PC-9 (cell line): ENCODE measurements at regions not wholly inside any gene's neighbourhood (a gene's known extent, or its start where the extent isn't known, plus 50 kb on each side); places are given as distances from the start of the nearest gene placed in this dataset.

Experiments
- BruUV-seq: library from RNA; stranded (reverse); fragments of 400-500 nt; replicated peaks from 2 replicates; lab custom pipeline; 2021; lab: Mats Ljungman, UMichigan
- CTCF ChIA-PET: fragments of 300-600 bp; sonication (Branson Sonifier 250); formaldehyde crosslinking; loops from one replicate; lab custom pipeline; 2022; ENCODE audit warnings: antibody characterized with exemption; lab: Charles Lee
- POLR2A ChIA-PET: fragments of 300-600 bp; sonication (Branson Sonifier 250); formaldehyde crosslinking; loops from one replicate; lab custom pipeline; 2022; ENCODE audit warnings: antibody characterized with exemption; ENCODE audit not compliant: unreplicated experiment; lab: Charles Lee
- DNase-seq, 2 experiments: peaks; one replicate each; pipeline versions ENCODE4 v3.0.0 to v3.0.0-alpha.2; 2015 to 2022; ENCODE audit warnings: mixed read lengths in 1 of 2
- H2AFZ ChIP-seq: fragments of 200-600 bp; sonication (generic); 2 replicates; pipeline ENCODE4 v1.8.1; 2017; ENCODE audit warnings: antibody characterized with exemption
- H3F3A ChIP-seq: fragments of 200-600 bp; sonication (generic); 2 replicates; pipeline ENCODE4 v1.8.1; 2017; ENCODE audit warnings: antibody characterized with exemption, mild to moderate bottlenecking, low read depth; ENCODE audit not compliant: insufficient read depth
- H3K27ac ChIP-seq: fragments of 200-600 bp; sonication (generic); 2 replicates; pipeline ENCODE4 v1.6.1; 2016; ENCODE audit warnings: mixed run types
- H3K27me3 ChIP-seq: fragments of 200-600 bp; sonication (generic); 2 replicates; pipeline ENCODE4 v1.6.1; 2016; ENCODE audit warnings: low read depth, mixed run types; ENCODE audit not compliant: insufficient read depth
- H3K36me3 ChIP-seq: fragments of 200-600 bp; sonication (generic); 2 replicates; pipeline ENCODE4 v1.6.1; 2016; ENCODE audit warnings: low read depth, mixed run types
- H3K4me1 ChIP-seq: fragments of 200-600 bp; sonication (generic); replicated peaks from 2 replicates; pipeline ENCODE4 v1.6.1; 2016; ENCODE audit warnings: mixed run types; ENCODE audit not compliant: insufficient read depth
- H3K4me2 ChIP-seq: fragments of 200-600 bp; sonication (generic); 2 replicates; pipeline ENCODE4 v1.6.1; 2017; ENCODE audit warnings: mixed run types
- H3K4me3 ChIP-seq: fragments of 200-600 bp; sonication (generic); 2 replicates; pipeline ENCODE4 v1.6.1; 2016; ENCODE audit warnings: mixed run types
- H3K79me2 ChIP-seq: fragments of 200-600 bp; sonication (generic); 2 replicates; pipeline ENCODE4 v1.6.1; 2017; ENCODE audit warnings: low read depth, mixed run types
- H3K9me2 ChIP-seq: fragments of 200-600 bp; sonication (generic); 2 replicates; pipeline ENCODE4 v1.8.1; 2017; ENCODE audit warnings: mild to moderate bottlenecking; ENCODE audit not compliant: insufficient read depth
- H3K9me3 ChIP-seq: fragments of 200-600 bp; sonication (generic); 2 replicates; pipeline ENCODE4 v1.8.1; 2016; ENCODE audit warnings: low read depth; ENCODE audit not compliant: insufficient read depth
- H4K20me1 ChIP-seq: fragments of 200-600 bp; sonication (generic); 2 replicates; pipeline ENCODE4 v1.8.1; 2017; ENCODE audit not compliant: insufficient read depth
- EZH2 ChIP-seq: fragments of 200-600 bp; sonication (generic); IDR thresholded peaks from 2 replicates; pipeline ENCODE4 v1.8.0; 2017; ENCODE audit warnings: antibody characterized with exemption, low read depth
- intact Hi-C: fragments of 100-400 bp; cut with micrococcal nuclease; formaldehyde crosslinking; loops from one replicate; pipeline ENCODE4 v1.10.0; 2022; ENCODE audit not compliant: unreplicated experiment
- TF ChIP-seq, protein P1 (sequence below): fragments of 200-600 bp; sonication (generic); conservative IDR thresholded peaks from 2 replicates; pipeline ENCODE4 v1.6.1; 2017; ENCODE audit warnings: mixed run types, antibody characterized with exemption, mild to moderate bottlenecking, moderate library complexity

DNA sequence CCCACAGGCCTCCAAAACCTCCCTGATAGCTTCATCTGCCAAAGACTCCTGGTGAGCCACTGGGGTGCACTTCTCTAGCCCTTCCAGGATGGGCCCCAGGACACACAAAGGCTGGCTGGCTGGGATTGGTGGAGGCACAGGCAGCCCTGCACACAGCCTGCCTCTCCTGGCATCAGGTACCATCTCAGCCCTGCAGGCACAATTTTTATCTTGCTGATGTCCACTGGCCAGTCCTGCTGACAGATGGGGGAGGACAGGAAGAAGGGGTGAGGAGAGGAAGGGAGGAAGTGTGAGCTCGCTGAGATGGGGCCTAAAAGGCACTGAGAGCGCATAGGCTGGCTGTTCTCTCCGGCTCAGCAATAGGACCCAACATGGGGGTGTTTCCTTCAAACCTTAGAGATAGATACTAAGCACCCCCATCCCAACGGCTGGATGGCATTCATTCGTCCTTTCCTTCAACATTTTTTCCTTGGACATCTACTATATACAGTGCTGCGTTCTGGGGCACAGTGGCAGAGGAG lies 92.7 kb downstream of the PJA1 start:
- no peak for TF ChIP-seq EZH2
- TF ChIP-seq, protein P1, sequence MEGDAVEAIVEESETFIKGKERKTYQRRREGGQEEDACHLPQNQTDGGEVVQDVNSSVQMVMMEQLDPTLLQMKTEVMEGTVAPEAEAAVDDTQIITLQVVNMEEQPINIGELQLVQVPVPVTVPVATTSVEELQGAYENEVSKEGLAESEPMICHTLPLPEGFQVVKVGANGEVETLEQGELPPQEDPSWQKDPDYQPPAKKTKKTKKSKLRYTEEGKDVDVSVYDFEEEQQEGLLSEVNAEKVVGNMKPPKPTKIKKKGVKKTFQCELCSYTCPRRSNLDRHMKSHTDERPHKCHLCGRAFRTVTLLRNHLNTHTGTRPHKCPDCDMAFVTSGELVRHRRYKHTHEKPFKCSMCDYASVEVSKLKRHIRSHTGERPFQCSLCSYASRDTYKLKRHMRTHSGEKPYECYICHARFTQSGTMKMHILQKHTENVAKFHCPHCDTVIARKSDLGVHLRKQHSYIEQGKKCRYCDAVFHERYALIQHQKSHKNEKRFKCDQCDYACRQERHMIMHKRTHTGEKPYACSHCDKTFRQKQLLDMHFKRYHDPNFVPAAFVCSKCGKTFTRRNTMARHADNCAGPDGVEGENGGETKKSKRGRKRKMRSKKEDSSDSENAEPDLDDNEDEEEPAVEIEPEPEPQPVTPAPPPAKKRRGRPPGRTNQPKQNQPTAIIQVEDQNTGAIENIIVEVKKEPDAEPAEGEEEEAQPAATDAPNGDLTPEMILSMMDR: no peak
- BruUV-seq: no TSS peak
- CTCF ChIA-PET: no interaction called here

DNA sequence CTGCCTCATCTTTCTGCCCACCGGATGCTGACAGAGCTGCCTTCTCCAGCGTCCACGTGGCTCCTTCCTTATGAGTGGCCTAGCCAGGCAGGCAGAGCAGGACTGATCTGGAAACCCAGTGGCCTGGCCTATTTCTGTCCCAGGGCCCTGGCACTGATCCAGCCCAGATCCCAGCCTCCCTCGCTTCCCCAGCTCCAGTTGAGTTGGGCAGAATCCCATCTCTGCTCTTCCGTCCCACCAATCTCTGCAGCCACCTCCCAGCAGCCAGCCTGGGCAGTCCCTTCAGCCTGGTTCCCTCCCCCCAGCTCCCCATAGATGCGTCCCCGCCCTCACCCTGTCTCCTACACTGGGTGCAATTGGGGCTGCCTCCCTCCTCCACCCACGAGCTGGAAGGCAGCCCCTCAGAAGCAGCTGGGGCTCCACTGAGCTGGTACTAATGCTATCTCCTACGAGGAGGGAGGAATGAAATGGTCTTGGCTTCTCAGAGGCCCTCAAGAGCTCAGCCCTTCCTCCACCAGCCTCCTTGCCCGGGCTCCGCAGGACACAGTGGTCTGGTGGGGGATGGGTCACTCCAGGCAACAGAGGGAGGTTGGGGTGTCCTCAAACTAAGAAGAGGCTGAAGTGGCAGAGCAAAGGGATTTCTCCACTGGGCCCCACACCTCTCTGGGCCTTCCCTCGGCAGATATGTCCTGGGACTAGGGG lies 94.2 kb downstream of the PJA1 start:
- Histone ChIP-seq H3K4me3 (no peak overlapping the region), H3K9me2 (no peaks in the 10 kb centered on the region), H3K4me1 (no peaks in the 10 kb centered on the region), H3K27me3 (no peaks in the 10 kb centered on the region), H3K4me2 (no peak overlapping the region), H3K9me3 (no peaks in the 10 kb centered on the region), H3K27ac (no peak overlapping the region), H3K79me2 (no peaks in the 10 kb centered on the region), H4K20me1 (no peaks in the 10 kb centered on the region), H2AFZ (no peak overlapping the region), H3K36me3 (no peaks in the 10 kb centered on the region), H3F3A (no peaks in the 10 kb centered on the region)
- no peak for DNase-seq
- TF ChIP-seq, protein P1: no peak
- no peak for TF ChIP-seq EZH2
- no TSS peak for BruUV-seq
- ChIA-PET CTCF (no interaction called here), POLR2A (interaction anchor here (0.7 kb wide), 1 partner anchor 83 kb away, joined by 4 read pairs; no protein-coding TSS in a partner anchor)
- intact Hi-C loops: no loop called here

More for the DNA sequence above, 92.7 kb downstream of the PJA1 start:
- H3K27me3 ChIP-seq: no peaks in the 10 kb centered on the region
- no peak overlapping the region for H3K4me3 ChIP-seq
- no peaks in the 10 kb centered on the region for H3F3A ChIP-seq
- no peak overlapping the region for H2AFZ ChIP-seq
- H3K9me2 ChIP-seq: no peaks in the 10 kb centered on the region
- no peaks in the 10 kb centered on the region for H3K9me3 ChIP-seq
- intact Hi-C loops: no loop called here
- POLR2A ChIA-PET: no interaction called here
- H3K4me1 ChIP-seq: no peaks in the 10 kb centered on the region
- H3K79me2 ChIP-seq: no peaks in the 10 kb centered on the region
- no peak overlapping the region for H3K4me2 ChIP-seq
- no peaks in the 10 kb centered on the region for H4K20me1 ChIP-seq
- H3K36me3 ChIP-seq: no peaks in the 10 kb centered on the region
- no peak overlapping the region for H3K27ac ChIP-seq
- DNase-seq: no peak

DNA sequence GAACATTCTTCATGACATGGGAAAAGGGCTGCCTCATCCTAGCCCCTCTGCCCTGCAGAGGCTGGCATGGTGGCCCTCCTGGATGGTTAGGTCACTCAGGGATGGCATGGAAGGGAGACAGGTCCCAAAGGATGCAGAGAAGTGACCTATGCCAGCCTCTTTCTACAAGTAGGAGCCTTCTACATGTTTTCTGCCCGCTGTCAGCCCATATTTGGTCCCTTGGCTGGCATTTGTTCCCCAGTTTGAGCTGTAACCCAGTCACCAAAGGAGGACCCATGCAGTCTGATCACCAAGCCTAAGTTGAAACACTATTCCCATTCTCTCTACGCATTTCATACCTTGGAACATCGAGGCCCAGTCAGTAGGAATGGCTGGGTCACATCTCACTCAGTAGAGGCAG lies 95.4 kb downstream of the PJA1 start:
- Histone ChIP-seq H3K9me3 (no peaks in the 10 kb centered on the region), H3F3A (no peaks in the 10 kb centered on the region), H2AFZ (no peak overlapping the region), H3K9me2 (no peaks in the 10 kb centered on the region), H4K20me1 (no peaks in the 10 kb centered on the region), H3K4me2 (no peak overlapping the region), H3K79me2 (no peaks in the 10 kb centered on the region), H3K27ac (no peak overlapping the region), H3K36me3 (no peaks in the 10 kb centered on the region), H3K4me1 (no peaks in the 10 kb centered on the region), H3K27me3 (no peaks in the 10 kb centered on the region), H3K4me3 (no peak overlapping the region)
- POLR2A ChIA-PET: no interaction called here
- no TSS peak for BruUV-seq
- intact Hi-C loops: loop anchor here (10.0 kb wide), 2 partner anchors 155 to 215 kb away; no protein-coding TSS in a partner anchor
- DNase-seq: no peak
- CTCF ChIA-PET: no interaction called here
- TF ChIP-seq, protein P1: no peak
- no peak for TF ChIP-seq EZH2
